Suppressor macrophage (primary cell): ENCODE measurements at regions not wholly inside any gene's neighbourhood (a gene's known extent, or its start where the extent isn't known, plus 50 kb on each side); places are given as distances from the start of the nearest gene placed in this dataset.
A peak's percentile ranks its signal among the peaks of the same experiment; 100 is the strongest.
"Not testable (repeated sequence)": the region's sequence is repeated elsewhere in the genome, so short reads cannot be mapped to it uniquely, and the experiment has no call there.

ENCODE experiments used
- DNase-seq, 4 experiments: peaks; one replicate each; pipeline ENCODE4 v3.0.0-alpha.2; 2020 to 2022

DNA sequence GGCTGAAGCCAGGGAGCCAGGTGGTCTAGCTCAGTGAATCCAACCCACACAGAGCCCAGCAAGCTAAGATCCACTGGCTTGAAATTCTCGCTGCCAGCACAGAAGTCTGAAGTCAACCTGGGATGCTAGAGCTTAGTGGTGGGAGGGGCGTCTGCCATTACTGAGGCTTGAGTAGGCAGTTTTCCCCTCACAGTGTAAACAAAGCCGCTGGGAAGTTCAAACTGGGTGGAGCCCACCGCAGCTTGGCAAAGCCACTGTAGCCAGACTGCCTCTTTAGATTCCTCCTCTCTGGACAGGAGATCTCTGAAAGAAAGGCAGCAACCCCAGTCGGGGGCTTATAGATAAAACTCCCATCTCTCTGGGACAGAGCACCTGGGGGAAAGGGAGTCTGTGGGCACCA lies 452.1 kb downstream of the NR4A2 start:
- DNase-seq: not testable (repeated sequence)

DNA sequence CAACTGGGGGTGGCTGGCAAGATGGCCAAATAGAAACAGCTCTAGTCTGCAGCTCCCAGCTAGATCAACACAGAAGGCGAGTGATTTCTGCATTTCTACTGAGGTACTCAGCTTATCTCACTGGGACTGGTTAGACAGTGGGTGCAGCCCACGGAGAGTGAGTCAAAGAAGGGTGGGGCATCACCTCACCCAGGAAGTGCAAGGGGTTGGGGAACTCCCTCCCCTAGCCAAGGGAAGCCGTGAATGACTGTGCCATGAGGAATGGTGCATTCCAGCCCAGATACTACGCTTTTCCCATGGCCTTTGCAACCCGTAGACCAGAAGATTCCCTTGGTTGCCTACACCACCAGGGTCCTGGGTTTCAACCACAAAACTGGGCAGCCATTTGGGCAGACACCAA lies 452.6 kb downstream of the NR4A2 start:
- DNase-seq: peak in 1 of 4 experiments; percentile 2

DNA sequence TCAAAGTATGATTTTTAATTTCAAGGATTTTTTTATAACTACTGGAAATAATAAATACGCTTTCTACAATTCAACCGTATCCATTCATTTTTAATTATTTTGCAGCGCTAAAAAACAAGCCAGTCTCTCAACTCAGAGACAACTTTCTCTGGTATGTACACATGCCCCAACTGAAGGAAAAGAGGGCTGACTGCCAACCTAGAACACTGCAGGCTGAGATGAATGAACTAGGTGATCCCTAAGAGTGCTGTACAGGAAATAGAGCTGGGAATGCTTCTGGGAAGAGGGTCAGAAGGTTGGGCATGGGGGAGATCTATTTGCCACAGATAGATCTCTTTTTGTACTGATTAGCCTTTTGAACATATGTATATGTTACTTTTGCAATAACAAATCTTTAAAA lies 460.1 kb downstream of the NR4A2 start:
- DNase-seq: no peak

DNA sequence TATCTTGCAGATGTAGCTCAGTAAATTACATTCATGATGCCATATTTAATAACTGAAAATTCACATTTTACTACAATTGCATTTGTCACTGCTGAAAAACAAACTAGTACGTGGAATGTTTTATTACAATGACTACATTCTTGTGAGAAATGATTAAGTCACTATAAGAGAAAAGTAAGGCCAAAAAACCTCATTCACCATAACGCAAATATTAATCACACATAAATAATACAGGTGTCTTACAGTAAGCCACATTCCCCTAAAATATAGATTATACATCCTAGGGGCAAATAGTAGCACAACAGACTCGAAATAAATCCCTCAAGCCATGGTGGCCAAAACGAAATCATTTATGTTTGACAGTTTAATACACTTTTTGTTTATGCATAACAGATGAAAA lies 460.6 kb downstream of the NR4A2 start:
- no peak for DNase-seq

DNA sequence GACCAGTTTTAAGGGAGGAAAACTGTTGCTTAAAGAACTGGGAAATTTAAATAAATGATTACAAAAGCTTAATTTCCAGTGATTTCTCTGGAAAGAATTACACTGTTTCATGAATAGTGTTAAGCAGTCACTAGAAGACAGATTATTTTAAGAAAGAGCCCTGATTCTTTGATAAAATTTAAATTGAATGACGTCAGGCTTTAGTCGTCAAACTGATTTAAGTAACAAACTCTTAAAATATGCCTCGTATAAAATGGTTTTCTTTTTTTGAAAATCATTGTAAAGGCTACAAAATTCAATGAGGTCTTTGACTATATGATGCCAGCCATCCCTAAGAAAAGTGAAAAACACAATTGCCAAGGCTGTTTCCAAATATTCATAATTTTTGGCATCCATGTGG lies 465.0 kb downstream of the NR4A2 start:
- DNase-seq: no peak

DNA sequence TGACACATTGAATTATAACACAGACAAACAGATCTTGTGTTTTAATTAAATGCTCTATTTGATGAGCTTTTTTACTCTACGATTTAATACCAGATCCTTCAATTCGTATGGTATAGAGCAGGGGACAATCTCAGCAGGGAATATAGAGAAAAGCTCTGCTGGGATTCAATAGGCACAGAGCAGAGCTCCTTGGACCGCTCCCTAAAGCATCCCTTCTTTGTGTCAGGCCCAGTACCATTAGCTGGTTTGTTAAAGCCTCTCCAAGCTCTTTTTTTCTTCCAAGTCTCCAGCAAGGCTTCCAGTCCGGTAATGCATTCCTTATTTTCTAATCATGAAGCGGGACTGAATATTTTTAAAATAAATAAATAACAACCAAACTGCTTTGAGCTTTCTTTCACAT lies 466.0 kb downstream of the NR4A2 start:
- DNase-seq: no peak

DNA sequence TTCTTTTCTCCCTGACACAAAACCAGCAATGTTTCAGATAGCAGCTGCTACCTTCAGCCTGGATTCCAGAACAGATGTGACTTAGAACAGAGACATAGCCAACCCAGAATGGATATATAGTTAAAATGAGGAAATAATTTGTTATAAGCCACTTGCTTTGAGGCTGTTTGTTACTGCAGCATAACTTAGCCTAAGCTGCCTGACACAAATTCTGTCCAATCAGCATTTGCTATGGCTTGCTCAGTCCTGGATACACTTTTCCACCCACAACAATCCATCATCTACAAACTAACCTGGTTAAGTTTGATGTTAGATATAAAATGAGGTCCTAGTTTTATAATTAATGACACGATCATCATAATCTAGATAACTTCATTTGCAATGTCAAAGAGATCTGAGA lies 480.4 kb downstream of the NR4A2 start:
- no peak for DNase-seq

DNA sequence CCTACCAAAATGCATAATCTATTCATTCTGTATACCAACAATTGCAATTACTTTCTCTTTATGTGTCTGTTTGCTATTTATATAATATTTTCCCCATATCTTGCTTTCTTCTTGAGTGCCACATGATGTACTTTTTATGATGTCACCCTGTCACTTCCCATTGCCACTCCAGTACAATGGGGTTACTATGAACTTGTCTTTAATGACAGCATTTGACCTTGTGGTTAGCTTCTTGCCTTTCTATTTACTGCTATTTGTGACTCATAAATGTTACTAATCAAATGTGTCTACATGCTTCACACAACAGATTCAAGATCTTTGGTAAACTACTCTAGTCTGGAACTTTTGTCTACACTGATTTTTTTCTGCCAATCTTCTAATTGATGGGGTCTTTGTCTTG lies 486.3 kb downstream of the NR4A2 start:
- DNase-seq: peak in 3 of 4 experiments; percentile 1 to 50 (median 13)

DNA sequence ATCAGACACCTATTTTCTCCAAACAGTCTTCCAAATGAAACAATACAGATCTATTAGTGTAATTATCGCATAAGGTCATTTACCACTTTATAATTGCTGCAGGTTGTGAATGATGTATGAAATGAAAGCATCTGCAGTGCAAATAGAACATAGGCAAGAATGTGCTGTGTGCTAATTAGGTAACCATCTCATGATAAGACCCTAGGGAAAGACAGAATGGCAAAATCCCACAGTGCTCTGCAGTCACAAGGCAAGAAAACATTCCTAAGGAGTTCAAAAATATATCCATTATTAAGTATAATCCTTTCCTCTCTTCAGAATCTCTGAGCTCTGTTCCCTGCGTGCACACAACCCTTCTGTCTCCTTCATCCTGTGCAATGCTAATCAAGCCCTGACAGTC lies 488.1 kb downstream of the NR4A2 start:
- DNase-seq: no peak

DNA sequence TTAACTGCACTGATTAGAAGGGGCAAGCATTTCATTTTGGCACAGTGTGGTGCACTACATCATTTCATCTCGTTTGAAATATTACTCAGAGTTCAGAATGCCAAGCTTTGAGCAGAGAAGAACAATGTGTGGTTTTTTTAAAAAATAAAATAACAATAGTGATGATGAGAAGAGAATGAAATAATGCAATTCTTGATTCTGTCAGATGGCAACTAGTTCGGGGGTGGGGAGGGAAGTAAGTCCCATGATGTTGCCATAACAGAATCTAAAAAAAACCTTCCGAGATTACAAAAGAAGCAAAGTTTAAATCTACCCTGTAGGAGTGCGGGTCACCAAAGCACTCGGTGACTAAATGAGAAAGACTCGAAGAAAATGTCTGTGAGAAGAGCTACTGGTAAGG lies 490.4 kb downstream of the NR4A2 start:
- DNase-seq: peak in 3 of 4 experiments; percentile 3 to 32 (median 12)

DNA sequence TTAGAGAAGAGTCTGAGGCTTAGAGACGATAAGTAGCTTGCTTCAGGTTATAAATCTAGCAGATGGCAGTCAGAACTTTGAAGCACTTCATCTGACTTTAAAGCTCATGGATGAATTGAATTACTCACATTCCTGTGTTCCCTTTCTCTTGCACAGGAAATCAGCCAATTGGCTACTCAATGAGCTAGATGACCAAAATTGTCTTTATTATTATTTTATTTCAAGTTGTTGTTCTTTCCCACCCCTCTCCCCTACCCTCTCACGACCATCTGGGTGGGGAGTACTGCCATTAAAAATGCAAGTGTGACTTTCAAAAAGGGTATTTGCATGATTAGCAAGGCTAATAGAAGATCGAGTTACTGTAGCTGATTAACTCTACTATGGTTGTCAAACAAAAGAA lies 491.1 kb downstream of the NR4A2 start:
- no peak for DNase-seq

DNA sequence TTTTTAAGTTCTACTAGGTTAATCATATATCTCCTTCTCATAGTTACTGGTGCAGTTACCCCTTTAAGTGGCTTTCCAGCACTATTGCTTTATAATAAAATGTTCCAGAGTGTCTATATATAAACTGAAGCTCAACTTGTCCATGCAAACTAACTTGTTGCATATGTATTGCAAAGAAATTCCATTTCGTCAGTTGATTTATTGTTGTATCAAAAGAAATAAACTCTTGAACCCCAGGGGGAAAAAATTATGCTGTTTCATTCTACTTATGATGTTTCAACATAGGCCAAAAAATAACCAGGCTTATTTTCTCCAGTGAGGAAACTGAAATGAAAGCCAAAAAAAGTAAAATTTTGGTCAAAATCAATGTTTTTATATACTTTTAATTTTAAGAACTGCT lies 491.9 kb downstream of the NR4A2 start:
- DNase-seq: no peak

DNA sequence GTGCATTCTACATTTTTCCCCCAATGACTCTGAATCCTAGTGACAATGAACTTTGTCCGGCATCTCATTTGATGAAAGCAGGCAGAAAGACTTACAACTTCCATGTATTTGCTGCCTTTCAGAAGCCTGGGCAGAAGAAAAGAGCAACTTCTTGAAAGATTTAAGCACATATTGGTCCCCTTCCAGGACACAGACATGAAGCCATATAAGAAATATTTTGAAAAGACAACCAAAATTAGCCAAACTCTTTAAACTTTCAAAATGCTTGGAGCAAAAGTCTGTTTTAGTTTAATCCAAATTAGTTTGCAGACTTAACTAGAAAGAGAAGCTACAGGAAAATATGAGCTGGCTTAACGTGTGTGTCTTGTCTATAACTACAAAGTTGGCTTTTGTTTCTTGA lies 492.5 kb downstream of the NR4A2 start:
- no peak for DNase-seq

DNA sequence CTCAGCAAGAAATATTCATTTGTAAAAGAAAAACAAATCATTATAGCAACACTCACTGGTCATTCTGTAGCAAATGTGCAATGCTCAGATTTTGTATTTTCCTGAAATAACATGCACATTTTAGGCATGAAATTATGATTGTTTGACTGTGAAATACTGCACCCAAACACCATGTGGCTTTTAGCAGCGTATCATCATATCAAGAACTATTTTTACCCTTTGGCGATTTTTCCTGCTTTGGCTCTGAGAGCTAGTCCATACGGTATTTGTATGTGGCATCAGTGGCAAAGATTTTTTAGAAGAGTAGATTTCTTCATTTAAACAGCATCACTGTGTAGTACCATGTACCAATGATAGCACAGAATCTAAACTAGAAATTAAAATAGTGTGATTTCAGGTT lies 493.1 kb downstream of the NR4A2 start:
- no peak for DNase-seq

DNA sequence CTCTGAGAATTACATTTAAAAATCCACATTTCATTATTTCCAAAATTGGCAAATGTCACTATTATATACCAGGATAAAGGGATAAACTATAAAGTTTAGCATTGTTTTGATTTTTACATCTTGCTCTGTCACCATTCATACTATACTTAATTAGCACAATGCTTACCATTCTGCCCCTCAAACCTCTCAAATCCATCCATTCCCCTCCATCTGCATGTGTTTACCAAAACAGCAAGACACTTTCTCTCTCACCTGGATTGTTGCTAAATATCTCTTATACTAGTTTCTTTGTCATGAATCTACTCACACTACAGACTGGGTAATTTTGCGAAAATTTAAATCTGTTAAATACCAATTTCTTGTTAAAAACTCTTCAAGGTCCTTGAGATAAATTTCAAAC lies 496.1 kb downstream of the NR4A2 start:
- no peak for DNase-seq

DNA sequence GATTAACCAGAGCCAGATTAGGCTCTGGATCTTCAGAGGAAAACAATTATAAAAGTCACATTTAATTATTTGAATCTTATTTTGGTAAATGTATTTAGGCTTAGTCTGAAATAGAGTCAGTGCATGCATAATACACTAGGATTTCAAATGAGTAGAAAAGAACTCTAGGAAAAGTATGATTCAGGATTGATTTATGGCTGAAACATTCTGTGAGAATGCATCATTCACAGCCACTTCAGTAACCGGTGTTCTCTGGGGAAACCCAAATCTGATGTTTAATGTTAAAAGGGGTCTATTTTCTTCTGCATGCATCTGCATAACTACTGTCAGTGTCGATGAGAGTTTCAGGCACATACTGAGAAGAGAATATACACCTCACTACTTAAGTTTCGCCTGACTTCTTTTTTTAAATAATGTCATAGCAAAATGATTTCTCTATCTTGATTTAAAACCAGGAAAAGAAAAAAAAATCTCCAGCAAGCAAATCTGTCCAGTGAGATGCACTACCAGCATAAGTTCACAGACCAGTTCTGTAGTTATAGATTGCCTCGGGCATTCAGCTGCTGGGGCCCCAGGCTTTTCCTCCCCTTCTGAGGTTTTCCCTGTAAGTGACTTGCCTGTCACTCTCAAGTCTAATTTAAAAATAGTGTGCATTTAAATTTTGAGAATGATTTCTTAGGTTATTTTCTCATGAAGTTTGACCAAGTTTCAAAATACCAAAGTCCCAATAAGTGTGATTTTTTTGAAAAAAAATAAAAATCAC lies 501.5 kb downstream of the NR4A2 start:
- no peak for DNase-seq

DNA sequence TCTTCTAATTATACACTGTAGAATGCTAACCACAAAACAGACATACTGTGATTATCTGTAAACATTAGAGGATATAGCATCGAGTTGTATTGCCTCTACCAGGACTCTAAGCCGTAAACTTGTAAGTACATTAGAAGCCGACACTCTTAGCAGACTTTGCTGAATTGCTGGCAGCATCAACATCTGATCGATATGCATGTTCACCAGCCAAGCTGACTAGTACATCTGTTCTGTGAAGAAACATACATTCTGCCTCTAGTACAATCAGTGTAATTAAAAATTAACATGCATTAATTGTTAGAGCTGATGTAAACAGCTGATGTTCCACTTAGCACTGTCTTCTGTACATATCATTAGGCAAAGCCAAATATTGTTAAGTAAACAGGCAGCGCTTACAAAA lies 502.2 kb downstream of the NR4A2 start:
- DNase-seq: no peak

DNA sequence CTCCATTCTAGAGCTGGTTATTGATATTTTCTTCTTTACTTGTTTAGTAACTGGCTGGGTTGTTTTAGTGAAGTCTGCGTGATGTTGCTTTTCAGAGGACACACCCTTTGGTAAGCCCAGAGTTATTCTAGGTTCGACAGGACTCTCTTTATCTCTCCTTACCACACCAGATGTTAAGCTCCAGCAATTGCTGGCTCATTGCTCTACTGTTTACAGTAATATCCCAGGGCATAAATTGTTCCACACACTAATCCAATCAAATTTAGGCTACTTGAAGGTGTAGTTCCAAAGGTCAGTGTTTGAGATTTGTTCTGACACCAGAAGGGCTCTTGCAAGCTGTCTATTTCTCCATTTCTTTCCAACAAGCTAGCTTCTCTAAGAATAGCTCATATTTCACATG lies 506.6 kb downstream of the NR4A2 start:
- DNase-seq: no peak

DNA sequence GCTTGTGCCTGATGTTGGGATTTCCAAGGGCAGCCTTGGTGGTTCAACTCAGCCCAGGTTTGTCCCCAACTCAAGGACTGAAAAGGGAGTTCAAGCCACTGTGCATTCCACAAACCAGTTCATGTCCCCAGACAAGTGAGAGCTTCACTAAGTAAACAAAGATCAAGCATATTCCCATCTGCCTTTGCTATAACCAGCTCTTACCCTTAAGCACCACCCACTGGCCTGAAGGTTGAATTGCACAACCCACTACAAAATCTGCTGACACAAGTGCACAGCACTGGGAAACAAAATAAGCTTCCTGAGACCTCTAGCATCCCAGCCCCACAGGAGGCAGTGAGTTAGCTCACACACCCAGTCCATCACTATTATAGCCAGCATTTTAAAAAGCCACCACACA lies 516.7 kb downstream of the NR4A2 start:
- peak; percentile 48 to 69 (median 60) for DNase-seq

DNA sequence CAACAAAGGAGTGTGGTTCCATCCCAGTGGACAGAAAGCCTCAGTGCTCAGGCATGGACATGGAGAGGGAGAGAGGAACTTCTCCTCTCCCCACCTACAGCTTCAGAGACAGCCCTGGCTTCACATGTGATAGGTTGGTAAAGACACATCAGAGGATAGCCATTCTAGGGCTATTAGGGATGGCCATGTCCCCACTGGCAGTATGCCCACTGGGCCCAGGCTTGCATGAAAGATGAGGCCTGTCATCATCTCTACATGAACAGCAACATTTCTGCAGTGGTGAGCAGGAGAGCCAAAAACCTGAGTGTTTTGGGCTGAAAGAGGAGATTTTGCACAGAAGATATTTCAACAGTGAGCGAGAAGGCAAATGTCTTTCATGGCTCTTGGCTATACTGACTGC lies 517.2 kb downstream of the NR4A2 start:
- DNase-seq: no peak

DNA sequence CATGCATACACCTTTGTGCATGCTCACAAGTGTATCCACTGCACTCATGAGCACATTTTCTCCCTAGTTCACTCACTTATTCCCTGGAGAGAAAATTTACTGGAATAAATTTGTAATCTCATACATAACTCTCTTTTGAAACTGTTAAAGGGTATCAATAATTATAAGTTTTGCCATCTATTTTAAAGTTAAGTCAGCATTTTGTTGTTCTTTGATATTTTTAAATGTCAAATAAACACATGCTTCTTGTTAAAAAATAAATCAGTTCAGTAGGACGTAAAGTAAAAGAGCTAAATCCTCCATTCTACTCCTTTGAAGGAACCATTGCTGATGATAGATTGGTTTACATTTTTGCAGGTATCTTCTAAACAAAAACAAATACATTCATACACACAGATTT lies 522.1 kb downstream of the NR4A2 start:
- DNase-seq: no peak

DNA sequence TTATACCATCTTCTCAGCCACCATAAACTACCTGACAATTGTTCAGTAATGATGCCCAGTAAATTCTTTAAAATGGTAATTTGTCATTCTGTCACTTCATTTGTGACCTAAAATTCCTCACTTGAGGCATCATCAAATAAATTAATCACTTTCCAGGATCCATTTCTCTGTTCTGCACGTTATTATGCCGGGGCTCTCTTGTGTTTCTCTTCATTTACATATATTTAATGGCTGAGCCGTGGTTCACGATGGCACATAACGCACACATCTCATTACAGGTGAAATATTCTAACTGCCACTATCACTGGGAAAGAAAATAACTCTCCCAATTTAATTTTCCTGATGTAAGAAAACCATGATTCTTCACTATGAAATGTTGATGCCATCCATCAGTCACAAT lies 529.6 kb downstream of the NR4A2 start:
- DNase-seq: no peak

DNA sequence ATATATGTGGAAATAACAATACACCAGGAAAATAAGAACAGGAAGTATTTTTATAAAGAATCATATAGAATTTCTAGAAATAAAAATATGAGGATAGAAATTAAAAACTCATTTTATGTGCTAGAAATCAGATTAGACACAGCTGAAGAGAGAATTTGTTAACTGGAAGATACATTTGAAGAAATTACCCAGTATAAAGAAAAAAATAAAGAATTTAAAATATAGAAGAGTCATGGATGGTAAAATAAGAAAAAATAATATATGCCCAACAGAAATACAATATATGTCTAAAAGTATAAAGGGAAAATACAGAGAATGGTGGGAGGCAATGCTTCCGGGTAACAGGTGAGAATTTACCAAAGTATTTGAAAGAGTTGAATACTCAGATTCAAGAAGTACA lies 539.9 kb downstream of the NR4A2 start:
- no peak for DNase-seq

DNA sequence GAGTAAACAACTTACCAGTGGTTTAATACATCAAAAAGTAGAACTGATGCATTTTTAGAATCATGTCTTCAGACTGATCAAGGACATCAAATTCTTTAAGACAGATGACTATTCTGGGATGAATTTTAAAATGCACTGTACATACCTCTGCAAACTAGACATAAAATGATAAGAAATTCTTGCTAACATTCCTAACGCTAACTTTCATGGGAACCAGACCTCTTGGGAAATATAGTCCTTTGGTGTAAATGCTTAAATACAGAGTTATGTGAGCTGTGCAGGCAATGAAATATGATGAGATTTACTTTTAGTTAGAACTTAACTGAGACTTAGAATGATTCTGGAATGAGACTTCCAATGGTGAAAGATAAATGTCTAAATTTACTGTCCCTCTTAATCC lies 562.0 kb downstream of the NR4A2 start:
- DNase-seq: no peak
